ENCODE measurements at regions not wholly inside any gene's neighbourhood (a gene's known extent, or its start where the extent isn't known, plus 50 kb on each side); places are given as distances from the start of the nearest gene placed in this dataset.

DNA sequence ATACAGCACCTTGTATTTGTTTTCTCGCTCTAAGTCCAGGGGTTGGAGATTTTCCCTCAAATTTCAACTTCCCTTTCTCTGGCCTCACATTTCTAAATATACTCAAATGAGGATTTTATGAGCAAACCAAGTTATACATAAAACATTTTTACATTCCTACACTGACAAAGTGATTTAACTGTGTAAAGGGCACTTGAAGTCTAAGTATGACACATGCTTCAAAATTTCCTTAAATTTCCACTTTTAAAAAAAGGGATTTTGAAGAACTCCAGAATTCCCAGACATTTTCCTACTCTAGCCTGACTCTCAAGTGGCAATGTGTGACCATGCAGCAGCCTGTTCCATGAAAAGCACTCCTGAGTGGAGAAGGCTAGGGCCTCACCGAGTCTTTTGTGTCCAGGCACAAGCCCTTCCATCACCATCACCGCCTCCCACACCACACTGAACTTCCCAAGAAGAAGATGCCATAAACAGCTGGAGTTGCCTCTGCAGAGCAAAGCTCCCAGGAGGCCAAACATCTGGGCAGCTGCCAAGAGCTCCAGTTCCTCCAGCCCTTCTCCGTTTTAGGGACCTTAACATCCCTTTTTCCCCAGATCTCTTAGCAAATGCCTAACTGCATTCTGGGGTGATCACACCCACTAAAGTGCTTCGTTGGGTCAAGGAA is 68.9 kb downstream of the NCR2 start:
- CTCF ChIA-PET, result no interaction called here
- DNase-seq, result no peak
- Mint-ChIP-seq H3K4me3 (no peak overlapping the region), H3K27ac (no peak overlapping the region), H3K9me3 (ENCODE audit: insufficient read depth) (no peaks in the 10 kb centered on the region), H3K36me3 (ENCODE audit: low read depth) (no peaks in the 10 kb centered on the region), H3K4me1 (ENCODE audit: low read depth) (no peaks in the 10 kb centered on the region), H3K27me3 (ENCODE audit: low read depth) (peaks cover 18% of the 10 kb centered on the region)
- POLR2A ChIA-PET, result no interaction called here
- ATAC-seq, result no peak

DNA sequence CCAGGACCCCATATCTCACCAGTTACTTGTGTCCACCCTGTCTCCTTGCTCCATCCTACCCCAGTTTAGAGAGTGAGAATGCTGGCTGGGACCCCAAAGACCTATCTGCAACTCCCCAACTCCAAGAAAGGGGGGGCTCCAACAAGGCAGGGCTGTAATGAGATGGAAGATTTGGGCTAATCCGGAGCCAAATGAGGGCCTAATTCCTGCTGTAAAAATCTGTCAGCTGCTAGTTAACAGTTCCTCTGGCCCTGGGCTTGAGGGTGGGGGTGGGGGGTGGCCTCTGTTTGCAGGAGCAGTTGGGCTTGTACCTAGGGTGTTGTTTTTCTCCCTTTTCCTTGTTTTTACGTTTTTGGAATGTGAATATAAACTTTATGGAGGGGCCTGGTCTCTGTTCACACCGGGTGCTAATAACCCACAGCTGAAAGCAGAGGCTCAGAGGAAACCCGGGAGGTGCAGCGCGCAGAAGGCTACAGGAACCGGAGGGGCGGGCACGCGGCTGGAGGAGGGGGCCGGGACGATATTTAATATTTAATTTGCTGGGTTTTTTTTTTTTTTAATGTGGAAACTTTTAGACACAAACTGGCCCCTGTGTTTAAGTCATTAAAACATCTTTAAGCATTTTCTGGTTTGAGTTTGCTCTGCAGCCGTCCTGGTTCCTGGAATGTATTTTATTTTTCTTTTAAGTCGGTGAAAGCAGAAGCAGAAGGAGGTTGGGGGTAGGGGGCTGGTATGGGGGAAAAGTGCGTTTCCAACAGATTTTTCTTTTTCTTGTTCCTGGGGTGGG is 70.7 kb downstream of the NCR2 start:
- no peak overlapping the region for H3K4me3 Mint-ChIP-seq
- no peak for DNase-seq
- no peaks in the 10 kb centered on the region for H3K9me3 Mint-ChIP-seq (ENCODE audit: insufficient read depth)
- no peaks in the 10 kb centered on the region for H3K36me3 Mint-ChIP-seq (ENCODE audit: low read depth)
- H3K27me3 Mint-ChIP-seq (ENCODE audit: low read depth), result peaks cover 18% of the 10 kb centered on the region
- ChIA-PET POLR2A (no interaction called here), CTCF (no interaction called here)
- H3K4me1 Mint-ChIP-seq (ENCODE audit: low read depth), result no peaks in the 10 kb centered on the region
- no peak overlapping the region for H3K27ac Mint-ChIP-seq
- ATAC-seq, result no peak

DNA sequence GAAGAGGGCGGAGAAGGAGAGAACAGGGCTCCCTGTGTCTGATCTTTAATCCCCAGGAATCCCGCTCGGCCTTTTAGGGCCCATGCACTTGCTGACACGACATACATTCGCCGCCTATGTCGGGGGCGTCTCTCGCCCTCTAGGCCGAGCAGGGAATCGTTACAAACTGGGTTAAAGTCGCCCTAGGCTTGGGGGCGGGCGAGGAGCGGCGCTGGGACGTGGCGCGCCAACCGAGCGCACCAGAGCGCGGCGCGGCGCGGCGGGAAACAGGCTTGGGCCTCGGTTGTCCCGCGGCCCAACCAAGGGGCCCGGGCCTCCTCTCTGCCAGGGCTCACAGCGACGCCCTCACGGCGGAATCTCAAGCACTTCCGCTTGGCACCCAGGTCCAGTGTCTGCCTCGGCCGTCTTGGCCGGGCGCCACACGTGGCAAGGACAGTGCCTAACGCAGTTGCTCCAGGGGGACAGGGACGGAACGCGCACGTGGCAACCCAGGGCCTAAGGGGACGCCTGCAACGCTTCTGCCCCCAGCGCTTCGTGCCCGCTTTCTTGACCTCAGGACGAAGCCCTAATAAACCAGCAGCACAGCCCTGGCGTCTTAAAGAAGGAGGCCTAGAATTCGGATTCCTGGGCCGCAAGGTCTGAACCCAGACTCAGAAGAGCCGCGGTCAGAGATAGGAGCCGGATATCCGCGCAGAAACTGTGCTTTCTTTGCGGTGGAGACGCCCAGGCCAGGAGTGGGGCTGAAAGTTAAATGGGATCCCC is 71.5 kb downstream of the NCR2 start:
- peaks cover 14% of the 10 kb centered on the region for H3K27me3 Mint-ChIP-seq (ENCODE audit: low read depth)
- ChIA-PET CTCF (no interaction called here), POLR2A (no interaction called here)
- ATAC-seq (no peak), DNase-seq (no peak)
- H3K27ac Mint-ChIP-seq, result no peak overlapping the region
- no peaks in the 10 kb centered on the region for H3K9me3 Mint-ChIP-seq (ENCODE audit: insufficient read depth)
- no peaks in the 10 kb centered on the region for H3K4me1 Mint-ChIP-seq (ENCODE audit: low read depth)
- no peak overlapping the region for H3K4me3 Mint-ChIP-seq
- H3K36me3 Mint-ChIP-seq (ENCODE audit: low read depth), result no peaks in the 10 kb centered on the region

DNA sequence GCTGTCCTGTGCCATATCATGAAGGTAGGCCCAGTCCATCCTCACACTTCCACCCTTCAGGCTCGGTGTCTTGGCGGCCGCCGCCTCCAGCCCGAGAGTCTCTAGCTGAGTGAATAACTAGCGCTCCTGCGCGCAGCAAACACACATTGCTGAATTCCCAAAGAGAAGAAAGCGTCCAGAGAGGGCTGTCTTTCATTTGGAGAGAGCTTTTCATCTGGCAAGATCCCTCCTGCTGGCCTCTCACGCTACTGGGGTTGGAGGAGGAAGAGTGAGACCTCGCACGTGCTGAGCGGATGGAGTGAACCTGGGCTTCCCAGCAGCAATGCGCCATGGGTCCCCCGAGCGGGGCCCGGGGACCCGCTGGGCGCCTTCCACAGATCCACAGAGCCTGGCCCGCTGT is 73.2 kb downstream of the NCR2 start:
- peaks cover 16% of the 10 kb centered on the region for H3K27me3 Mint-ChIP-seq (ENCODE audit: low read depth)
- no peak overlapping the region for H3K27ac Mint-ChIP-seq
- no peaks in the 10 kb centered on the region for H3K9me3 Mint-ChIP-seq (ENCODE audit: insufficient read depth)
- no peak overlapping the region for H3K4me3 Mint-ChIP-seq
- H3K36me3 Mint-ChIP-seq (ENCODE audit: low read depth), result no peaks in the 10 kb centered on the region
- no peak for ATAC-seq
- POLR2A ChIA-PET, result no interaction called here
- CTCF ChIA-PET, result interaction anchor here (1.3 kb wide), 1 partner anchor 18 kb away, joined by 6 read pairs; no protein-coding TSS in a partner anchor
- no peak for DNase-seq
- no peaks in the 10 kb centered on the region for H3K4me1 Mint-ChIP-seq (ENCODE audit: low read depth)

DNA sequence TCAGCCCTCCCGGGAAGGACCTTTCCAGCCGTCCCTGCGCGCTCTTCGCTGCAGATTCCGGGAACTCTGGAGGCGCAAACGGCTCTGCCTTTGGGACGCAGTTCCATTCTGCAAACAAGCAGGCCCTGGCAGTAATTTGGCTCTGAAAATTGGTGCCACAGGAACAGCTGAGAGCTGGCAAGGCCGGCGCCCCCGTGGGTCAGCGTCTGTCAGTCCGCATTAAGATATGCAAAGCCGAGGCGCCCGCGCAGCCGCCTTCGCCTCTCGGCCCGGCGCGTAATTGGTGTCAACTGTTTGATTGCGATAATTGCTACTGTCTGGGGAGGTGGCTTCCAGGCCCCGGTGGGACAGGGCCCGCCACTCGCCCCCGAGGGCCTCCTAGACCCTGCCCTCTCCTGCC is 73.6 kb downstream of the NCR2 start:
- ChIA-PET CTCF (interaction anchor here (1.3 kb wide), 1 partner anchor 17 kb away, joined by 6 read pairs; no protein-coding TSS in a partner anchor), POLR2A (no interaction called here)
- H3K36me3 Mint-ChIP-seq (ENCODE audit: low read depth), result no peaks in the 10 kb centered on the region
- ATAC-seq (no peak), DNase-seq (no peak)
- no peak overlapping the region for H3K4me3 Mint-ChIP-seq
- H3K27ac Mint-ChIP-seq, result no peak overlapping the region
- no peaks in the 10 kb centered on the region for H3K4me1 Mint-ChIP-seq (ENCODE audit: low read depth)
- no peaks in the 10 kb centered on the region for H3K9me3 Mint-ChIP-seq (ENCODE audit: insufficient read depth)
- H3K27me3 Mint-ChIP-seq (ENCODE audit: low read depth), result peaks cover 20% of the 10 kb centered on the region

DNA sequence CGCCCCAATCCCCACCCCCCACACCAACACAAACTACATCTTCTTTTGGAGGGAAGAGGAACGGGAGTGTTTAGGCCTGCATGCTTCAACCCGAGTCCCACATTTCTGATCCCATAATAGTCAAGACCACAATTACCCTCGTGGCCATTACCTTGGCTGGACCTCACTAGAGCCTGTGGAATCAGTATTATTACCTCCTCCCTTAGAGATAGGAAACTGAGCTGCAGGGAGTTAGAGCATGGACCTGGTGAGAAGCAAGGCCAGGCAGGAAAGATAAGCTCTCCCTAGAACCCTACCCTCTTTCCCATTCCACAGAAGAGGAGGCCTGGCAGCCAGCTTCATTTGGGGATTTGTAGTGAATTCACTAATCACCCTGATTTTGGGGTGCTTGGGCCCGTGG is 74.1 kb downstream of the NCR2 start:
- POLR2A ChIA-PET, result no interaction called here
- Mint-ChIP-seq H3K9me3 (ENCODE audit: insufficient read depth) (no peaks in the 10 kb centered on the region), H3K4me3 (no peak overlapping the region), H3K27ac (no peak overlapping the region), H3K27me3 (ENCODE audit: low read depth) (peaks cover 23% of the 10 kb centered on the region), H3K36me3 (ENCODE audit: low read depth) (no peaks in the 10 kb centered on the region), H3K4me1 (ENCODE audit: low read depth) (no peaks in the 10 kb centered on the region)
- DNase-seq (no peak), ATAC-seq (no peak)
- CTCF ChIA-PET, result no interaction called here

DNA sequence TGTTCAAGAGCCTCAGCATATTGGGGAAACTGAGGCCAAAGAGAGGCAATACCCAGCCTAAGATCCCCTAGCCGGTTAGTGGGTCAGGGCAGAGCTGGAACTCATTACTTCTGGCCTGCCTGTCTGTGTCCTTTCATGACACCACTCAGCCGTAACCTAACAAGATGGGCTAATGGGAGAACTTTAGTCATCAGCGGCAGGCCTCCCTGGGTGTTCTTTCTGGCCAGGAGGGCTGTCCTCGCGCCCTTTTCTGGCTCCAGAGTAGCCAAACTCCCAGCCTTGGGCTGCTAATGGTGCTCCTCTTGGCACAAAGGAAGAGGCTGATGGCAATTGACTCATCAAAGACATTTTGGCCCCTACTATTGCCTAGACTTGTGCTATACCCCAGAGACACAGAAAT is 76.6 kb downstream of the NCR2 start:
- H3K27ac Mint-ChIP-seq, result no peak overlapping the region
- H3K9me3 Mint-ChIP-seq (ENCODE audit: insufficient read depth), result no peaks in the 10 kb centered on the region
- no peaks in the 10 kb centered on the region for H3K4me1 Mint-ChIP-seq (ENCODE audit: low read depth)
- no peak overlapping the region for H3K4me3 Mint-ChIP-seq
- H3K27me3 Mint-ChIP-seq (ENCODE audit: low read depth), result peaks cover 46% of the 10 kb centered on the region
- CTCF ChIA-PET, result interaction anchor here (1.1 kb wide), 1 partner anchor 78 kb away, joined by 3 read pairs; no protein-coding TSS in a partner anchor
- DNase-seq (no peak), ATAC-seq (no peak)
- no peaks in the 10 kb centered on the region for H3K36me3 Mint-ChIP-seq (ENCODE audit: low read depth)
- POLR2A ChIA-PET, result no interaction called here

DNA sequence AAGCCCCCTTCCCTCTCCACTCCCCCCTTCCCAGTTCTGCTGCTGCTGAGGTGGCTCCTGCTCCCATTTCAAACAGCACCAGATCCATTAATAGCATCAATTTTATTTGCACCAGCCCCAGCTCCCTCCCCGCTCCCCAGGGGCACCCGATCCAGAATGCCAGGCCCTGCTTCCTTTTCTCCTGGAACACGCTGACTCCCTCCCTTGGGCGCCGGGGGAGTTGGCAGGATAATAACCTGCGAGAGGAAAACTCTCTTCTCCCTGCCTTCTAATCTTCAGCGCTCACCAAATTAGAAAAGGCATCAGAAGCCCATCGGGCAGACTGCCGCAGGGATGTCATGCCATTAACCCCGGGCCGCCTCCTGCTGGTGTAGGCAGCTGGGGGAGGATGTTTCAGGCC is 77.8 kb downstream of the NCR2 start:
- H3K36me3 Mint-ChIP-seq (ENCODE audit: low read depth), result no peaks in the 10 kb centered on the region
- ATAC-seq (no peak), DNase-seq (no peak)
- CTCF ChIA-PET, result interaction anchor here (2.7 kb wide), 1 partner anchor 11 kb away, joined by 12 read pairs; no protein-coding TSS in a partner anchor
- POLR2A ChIA-PET, result no interaction called here
- peaks cover 58% of the 10 kb centered on the region for H3K27me3 Mint-ChIP-seq (ENCODE audit: low read depth)
- no peaks in the 10 kb centered on the region for H3K4me1 Mint-ChIP-seq (ENCODE audit: low read depth)
- no peak overlapping the region for H3K4me3 Mint-ChIP-seq
- H3K27ac Mint-ChIP-seq, result no peak overlapping the region
- H3K9me3 Mint-ChIP-seq (ENCODE audit: insufficient read depth), result no peaks in the 10 kb centered on the region

DNA sequence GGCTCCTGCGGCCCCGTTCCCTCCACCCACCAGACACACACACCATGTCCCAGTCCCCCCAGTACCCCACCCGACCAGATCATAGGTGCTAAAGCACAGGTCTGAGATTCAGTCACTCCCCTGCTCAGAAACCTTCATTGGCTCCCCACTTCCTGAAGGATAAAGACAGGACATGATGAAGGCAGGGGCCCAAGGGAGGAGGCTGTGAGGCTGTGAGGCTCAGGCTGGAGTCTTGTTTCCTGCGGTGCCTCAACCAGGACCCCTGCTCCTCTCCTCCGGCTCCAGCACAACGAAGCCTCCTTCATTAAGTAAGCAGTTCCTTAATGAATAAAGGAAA is 81.1 kb downstream of the NCR2 start:
- CTCF ChIA-PET, result interaction anchor here (1.4 kb wide), 1 partner anchor 8 kb away, joined by 5 read pairs; no protein-coding TSS in a partner anchor
- no peak overlapping the region for H3K27ac Mint-ChIP-seq
- H3K4me3 Mint-ChIP-seq, result no peak overlapping the region
- H3K36me3 Mint-ChIP-seq (ENCODE audit: low read depth), result no peaks in the 10 kb centered on the region
- ATAC-seq (no peak), DNase-seq (no peak)
- POLR2A ChIA-PET, result no interaction called here
- no peaks in the 10 kb centered on the region for H3K4me1 Mint-ChIP-seq (ENCODE audit: low read depth)
- H3K9me3 Mint-ChIP-seq (ENCODE audit: insufficient read depth), result peaks cover 4% of the 10 kb centered on the region
- H3K27me3 Mint-ChIP-seq (ENCODE audit: low read depth), result peaks cover 76% of the 10 kb centered on the region

DNA sequence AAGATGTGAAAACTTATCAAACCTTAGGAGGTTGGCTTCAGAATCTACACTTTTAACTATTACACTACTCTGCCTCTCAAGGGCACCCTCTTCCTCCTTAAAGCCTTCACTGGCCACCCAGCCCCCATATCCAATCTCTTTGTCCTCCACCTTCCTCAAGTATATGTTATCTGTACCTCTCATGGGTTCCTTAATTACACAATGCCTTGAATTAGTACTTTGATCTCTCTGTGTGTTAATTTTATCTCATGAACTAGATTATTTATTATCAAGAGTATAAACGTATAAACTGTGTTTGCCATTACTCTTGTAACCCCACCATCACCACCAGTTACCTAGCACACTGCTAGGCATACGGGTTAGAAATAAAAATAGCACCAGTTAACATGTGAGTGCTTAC is 83.3 kb downstream of the NCR2 start:
- DNase-seq (no peak), ATAC-seq (no peak)
- peaks cover 83% of the 10 kb centered on the region for H3K27me3 Mint-ChIP-seq (ENCODE audit: low read depth)
- CTCF ChIA-PET, result interaction anchor here (0.6 kb wide), 1 partner anchor 686 kb away, joined by 4 read pairs; no protein-coding TSS in a partner anchor
- no peaks in the 10 kb centered on the region for H3K36me3 Mint-ChIP-seq (ENCODE audit: low read depth)
- POLR2A ChIA-PET, result no interaction called here
- H3K9me3 Mint-ChIP-seq (ENCODE audit: insufficient read depth), result peaks cover 4% of the 10 kb centered on the region
- no peak overlapping the region for H3K4me3 Mint-ChIP-seq
- H3K4me1 Mint-ChIP-seq (ENCODE audit: low read depth), result no peaks in the 10 kb centered on the region
- no peak overlapping the region for H3K27ac Mint-ChIP-seq

DNA sequence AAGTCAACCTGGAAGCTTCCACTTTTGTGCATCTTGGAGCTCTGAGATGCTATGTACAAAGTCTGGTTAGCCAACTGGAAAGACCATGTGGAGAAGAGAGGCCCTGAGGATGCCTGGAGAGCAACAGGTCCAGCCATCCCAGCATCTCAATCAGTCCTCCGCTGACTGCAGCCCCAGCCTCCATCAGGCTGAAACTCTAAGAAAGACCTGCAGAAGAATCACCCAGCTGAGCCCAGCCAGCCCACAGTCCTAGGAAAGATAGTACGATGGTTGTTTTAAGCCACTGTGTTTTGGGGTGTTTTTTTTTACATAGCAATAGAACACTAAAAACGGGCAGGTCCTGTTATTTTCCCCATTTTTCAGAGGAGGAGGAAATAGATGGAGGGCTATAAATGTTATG is 84.0 kb downstream of the NCR2 start:
- Mint-ChIP-seq H3K27ac (no peak overlapping the region), H3K36me3 (ENCODE audit: low read depth) (no peaks in the 10 kb centered on the region), H3K9me3 (ENCODE audit: insufficient read depth) (peaks cover 4% of the 10 kb centered on the region), H3K4me3 (no peak overlapping the region), H3K27me3 (ENCODE audit: low read depth) (peaks cover 80% of the 10 kb centered on the region), H3K4me1 (ENCODE audit: low read depth) (no peaks in the 10 kb centered on the region)
- POLR2A ChIA-PET, result no interaction called here
- ATAC-seq (no peak), DNase-seq (no peak)
- CTCF ChIA-PET, result interaction anchor here (0.6 kb wide), 1 partner anchor 685 kb away, joined by 4 read pairs; no protein-coding TSS in a partner anchor

DNA sequence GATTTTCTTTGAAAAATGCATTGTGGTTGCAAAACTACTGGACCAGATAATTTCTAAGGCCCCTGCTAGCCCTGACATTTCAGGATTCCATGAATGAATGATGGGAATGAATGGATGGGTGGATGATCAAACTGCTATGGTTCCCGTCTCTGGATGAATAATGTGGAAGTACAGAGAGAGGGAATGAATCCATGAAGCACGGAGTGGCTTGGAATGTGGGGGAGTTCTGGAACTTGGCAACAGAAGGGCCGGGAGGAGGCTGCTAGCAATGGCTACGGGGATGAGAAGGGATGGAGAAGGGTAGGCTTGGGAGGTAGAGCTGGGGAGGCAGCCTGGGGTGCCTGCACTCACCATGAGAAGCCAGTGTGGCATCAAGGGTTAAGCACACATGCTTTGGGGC is 84.8 kb downstream of the NCR2 start:
- no peaks in the 10 kb centered on the region for H3K36me3 Mint-ChIP-seq (ENCODE audit: low read depth)
- DNase-seq (no peak), ATAC-seq (no peak)
- H3K27me3 Mint-ChIP-seq (ENCODE audit: low read depth), result peaks cover 73% of the 10 kb centered on the region
- POLR2A ChIA-PET, result no interaction called here
- CTCF ChIA-PET, result interaction anchor here (1.7 to 2.7 kb wide), 2 partner anchors 52 to 182 kb away, joined by 4 to 9 read pairs; no protein-coding TSS in a partner anchor
- no peak overlapping the region for H3K27ac Mint-ChIP-seq
- peaks cover 4% of the 10 kb centered on the region for H3K9me3 Mint-ChIP-seq (ENCODE audit: insufficient read depth)
- no peak overlapping the region for H3K4me3 Mint-ChIP-seq
- no peaks in the 10 kb centered on the region for H3K4me1 Mint-ChIP-seq (ENCODE audit: low read depth)

Measured in activated CD8-positive, alpha-beta T cell treated with anti-CD3 and anti-CD28 coated beads, Interleukin-2, amount 10 ng/mL, durations not matched to agents 7 days and 5 days (primary cell).